ENCODE measurements at regions not wholly inside any gene's neighbourhood (a gene's known extent, or its start where the extent isn't known, plus 50 kb on each side); places are given as distances from the start of the nearest gene placed in this dataset.

DNA sequence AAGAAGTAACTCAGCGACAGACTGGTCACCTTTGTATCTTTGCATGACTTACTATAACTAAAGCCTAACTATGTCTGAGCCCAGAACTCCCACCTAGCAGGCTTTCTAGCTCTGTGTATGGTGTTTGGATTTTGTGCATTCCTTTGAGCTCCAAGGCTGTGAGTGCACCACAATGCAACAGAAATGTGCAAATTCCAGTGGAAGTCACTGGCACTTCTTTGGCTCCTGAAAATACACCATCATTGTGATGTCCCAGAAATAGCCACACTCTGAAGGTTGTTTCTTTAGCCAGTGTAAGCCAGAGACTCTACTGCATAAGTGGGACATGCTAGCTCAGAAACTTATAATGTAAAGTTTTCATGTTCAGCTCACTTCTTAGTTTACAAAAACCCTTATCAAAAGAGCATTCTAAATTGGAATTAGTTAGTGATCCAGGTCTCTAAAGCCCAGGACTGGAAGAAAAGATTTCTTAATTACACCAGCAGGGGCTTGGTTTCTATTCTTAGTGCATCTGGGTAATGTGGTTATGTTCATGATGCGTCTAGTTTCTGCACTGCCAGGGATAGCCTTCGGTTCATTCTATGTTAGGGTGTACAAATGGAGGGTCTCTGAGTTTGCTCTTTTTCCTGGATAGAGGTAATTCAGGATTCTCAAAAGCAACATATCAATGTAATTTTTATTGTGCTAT lies 1239.5 kb upstream of the ZEB2 start:
- no peaks in the 10 kb centered on the region for H3K9me3 Mint-ChIP-seq (ENCODE audit: low read depth)
- no peak for TF ChIP-seq CTCF (IDR thresholded peaks at IDR 0.05; ENCODE audit: unreplicated experiment)
- no peaks in the 10 kb centered on the region for H3K36me3 Mint-ChIP-seq (ENCODE audit: insufficient read depth)
- DNase-seq (ENCODE audit: low spot score, unreplicated experiment): no peak
- no peaks in the 10 kb centered on the region for H3K27me3 Mint-ChIP-seq
- peaks cover 17% of the 10 kb centered on the region for H3K4me1 Mint-ChIP-seq (ENCODE audit: low read depth)
- no peak overlapping the region for H3K4me3 Mint-ChIP-seq (ENCODE audit: low read depth)
- no peak overlapping the region for H3K27ac Mint-ChIP-seq

GRCh38 chr2:145757503-145758246 lies 1237.8 kb upstream of the ZEB2 start:
- TF ChIP-seq CTCF (IDR thresholded peaks at IDR 0.05; ENCODE audit: unreplicated experiment): no peak
- no peak overlapping the region for H3K27ac Mint-ChIP-seq
- peaks cover 23% of the 10 kb centered on the region for H3K4me1 Mint-ChIP-seq (ENCODE audit: low read depth)
- no peak overlapping the region for H3K4me3 Mint-ChIP-seq (ENCODE audit: low read depth)
- H3K36me3 Mint-ChIP-seq (ENCODE audit: insufficient read depth): no peaks in the 10 kb centered on the region
- H3K27me3 Mint-ChIP-seq: no peaks in the 10 kb centered on the region
- DNase-seq (ENCODE audit: low spot score, unreplicated experiment): no peak
- H3K9me3 Mint-ChIP-seq (ENCODE audit: low read depth): no peaks in the 10 kb centered on the region

GRCh38 chr2:145755019-145755837 lies 1235.3 kb upstream of the ZEB2 start:
- no peak for TF ChIP-seq CTCF (IDR thresholded peaks at IDR 0.05; ENCODE audit: unreplicated experiment)
- no peak overlapping the region for H3K27ac Mint-ChIP-seq
- H3K4me1 Mint-ChIP-seq (ENCODE audit: low read depth): peaks cover 20% of the 10 kb centered on the region
- H3K36me3 Mint-ChIP-seq (ENCODE audit: insufficient read depth): no peaks in the 10 kb centered on the region
- no peak for DNase-seq (ENCODE audit: low spot score, unreplicated experiment)
- H3K4me3 Mint-ChIP-seq (ENCODE audit: low read depth): no peak overlapping the region
- H3K27me3 Mint-ChIP-seq: no peaks in the 10 kb centered on the region
- no peaks in the 10 kb centered on the region for H3K9me3 Mint-ChIP-seq (ENCODE audit: low read depth)

GRCh38 chr2:145753966-145754365 lies 1234.0 kb upstream of the ZEB2 start:
- H3K4me1 Mint-ChIP-seq (ENCODE audit: low read depth): peaks cover 18% of the 10 kb centered on the region
- no peak for DNase-seq (ENCODE audit: low spot score, unreplicated experiment)
- no peaks in the 10 kb centered on the region for H3K9me3 Mint-ChIP-seq (ENCODE audit: low read depth)
- H3K36me3 Mint-ChIP-seq (ENCODE audit: insufficient read depth): no peaks in the 10 kb centered on the region
- no peak for TF ChIP-seq CTCF (IDR thresholded peaks at IDR 0.05; ENCODE audit: unreplicated experiment)
- H3K4me3 Mint-ChIP-seq (ENCODE audit: low read depth): no peak overlapping the region
- H3K27me3 Mint-ChIP-seq: no peaks in the 10 kb centered on the region
- no peak overlapping the region for H3K27ac Mint-ChIP-seq

DNA sequence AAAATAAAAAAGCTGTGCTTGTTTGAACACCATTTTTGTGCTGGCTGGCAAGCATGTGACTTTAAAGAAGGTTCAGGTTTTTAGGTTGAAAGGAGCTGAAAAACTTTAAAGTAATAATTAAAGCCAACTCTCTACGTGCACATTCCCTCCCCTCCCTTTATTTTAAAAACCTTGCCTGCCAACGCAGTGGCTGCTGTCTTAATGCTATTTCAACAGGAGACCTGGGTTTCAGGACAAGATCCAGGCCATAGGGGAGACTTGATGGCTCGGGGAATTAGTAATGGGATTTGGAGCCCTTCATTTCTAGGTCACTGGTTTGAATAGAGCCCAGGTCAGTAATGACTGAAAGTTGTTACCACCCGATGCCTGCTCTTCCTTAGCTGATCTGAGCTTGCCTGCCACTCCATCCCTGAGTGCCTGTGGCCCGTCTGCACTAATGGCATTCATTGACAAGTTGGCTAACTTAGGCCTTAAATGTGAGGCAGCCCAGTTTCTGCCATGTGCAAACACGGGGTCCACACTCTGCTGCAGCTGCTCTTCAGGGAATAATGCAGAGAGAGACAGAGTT lies 1233.2 kb upstream of the ZEB2 start:
- Mint-ChIP-seq H3K27ac (no peak overlapping the region), H3K9me3 (ENCODE audit: low read depth) (no peaks in the 10 kb centered on the region), H3K27me3 (no peaks in the 10 kb centered on the region), H3K36me3 (ENCODE audit: insufficient read depth) (no peaks in the 10 kb centered on the region), H3K4me1 (ENCODE audit: low read depth) (peaks cover 18% of the 10 kb centered on the region), H3K4me3 (ENCODE audit: low read depth) (no peak overlapping the region)
- no peak for TF ChIP-seq CTCF (IDR thresholded peaks at IDR 0.05; ENCODE audit: unreplicated experiment)
- DNase-seq (ENCODE audit: low spot score, unreplicated experiment): no peak

All from progenitor cell of endocrine pancreas (in vitro differentiated cells).